ENCODE measurements at regions not wholly inside any gene's neighbourhood (a gene's known extent, or its start where the extent isn't known, plus 50 kb on each side); places are given as distances from the start of the nearest gene placed in this dataset.

DNA sequence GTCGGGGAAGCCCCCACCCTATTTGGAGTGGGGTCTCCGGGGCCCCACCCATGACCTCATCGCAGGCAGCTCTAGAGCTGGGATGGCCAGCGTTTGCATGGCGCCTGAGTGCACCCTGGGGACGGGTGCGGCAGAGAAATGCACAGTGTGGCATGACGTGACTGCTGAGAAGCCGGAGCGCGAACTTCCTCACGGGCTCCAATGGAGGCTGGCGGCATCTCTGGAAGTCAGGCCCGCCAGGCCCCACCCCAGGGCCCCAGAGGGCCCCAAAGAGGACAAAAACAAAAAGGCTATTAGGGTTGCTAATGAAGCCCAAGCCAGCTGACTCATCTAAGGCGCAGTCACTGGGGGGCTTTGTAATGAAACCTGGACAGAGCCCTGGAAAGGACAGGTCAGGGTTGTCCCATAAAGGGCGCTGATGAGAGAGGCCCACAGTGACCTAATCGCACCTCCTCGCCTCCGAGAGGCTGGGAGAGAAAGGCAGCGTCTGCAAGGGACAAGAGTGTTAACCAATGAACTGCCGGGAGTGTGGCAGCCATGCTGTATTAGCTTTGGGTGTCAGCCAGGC, 86.0 kb upstream of the C1QTNF7 start:
- H3K4me1 ChIP-seq (ENCODE audit: control insufficient read depth, low read length) = no peaks in the 10 kb centered on the region
- no peak overlapping the region for H3K4me2 ChIP-seq (ENCODE audit: low read length)
- H3F3A ChIP-seq (ENCODE audit: control insufficient read depth, insufficient read depth) = no peaks in the 10 kb centered on the region
- no peaks in the 10 kb centered on the region for H3K9me2 ChIP-seq (replicated peaks; ENCODE audit: control insufficient read depth, low read length)
- H3K79me2 ChIP-seq (ENCODE audit: control insufficient read depth, low read length) = no peaks in the 10 kb centered on the region
- H3K9me3 ChIP-seq (ENCODE audit: control insufficient read depth, insufficient read depth, low read length) = no peaks in the 10 kb centered on the region
- no peak overlapping the region for H3K27ac ChIP-seq (ENCODE audit: low read depth, low read length)
- no peaks in the 10 kb centered on the region for H3K36me3 ChIP-seq (ENCODE audit: control insufficient read depth, low read length)
- no peaks in the 10 kb centered on the region for H4K20me1 ChIP-seq (ENCODE audit: control insufficient read depth, insufficient read depth, low read depth, low read length)
- 0 out of 2 replicates have a peak, but pooled peaks cover 2% of the 10 kb centered on the region for H3K27me3 ChIP-seq (ENCODE audit: control insufficient read depth, low read length)
- H3K4me3 ChIP-seq (ENCODE audit: low read length) = no peak overlapping the region
- no peak for TF ChIP-seq EZH2phosphoT487 (IDR thresholded peaks at IDR 0.05; ENCODE audit: borderline replicate concordance, low read length)
- TF ChIP-seq, protein P1, sequence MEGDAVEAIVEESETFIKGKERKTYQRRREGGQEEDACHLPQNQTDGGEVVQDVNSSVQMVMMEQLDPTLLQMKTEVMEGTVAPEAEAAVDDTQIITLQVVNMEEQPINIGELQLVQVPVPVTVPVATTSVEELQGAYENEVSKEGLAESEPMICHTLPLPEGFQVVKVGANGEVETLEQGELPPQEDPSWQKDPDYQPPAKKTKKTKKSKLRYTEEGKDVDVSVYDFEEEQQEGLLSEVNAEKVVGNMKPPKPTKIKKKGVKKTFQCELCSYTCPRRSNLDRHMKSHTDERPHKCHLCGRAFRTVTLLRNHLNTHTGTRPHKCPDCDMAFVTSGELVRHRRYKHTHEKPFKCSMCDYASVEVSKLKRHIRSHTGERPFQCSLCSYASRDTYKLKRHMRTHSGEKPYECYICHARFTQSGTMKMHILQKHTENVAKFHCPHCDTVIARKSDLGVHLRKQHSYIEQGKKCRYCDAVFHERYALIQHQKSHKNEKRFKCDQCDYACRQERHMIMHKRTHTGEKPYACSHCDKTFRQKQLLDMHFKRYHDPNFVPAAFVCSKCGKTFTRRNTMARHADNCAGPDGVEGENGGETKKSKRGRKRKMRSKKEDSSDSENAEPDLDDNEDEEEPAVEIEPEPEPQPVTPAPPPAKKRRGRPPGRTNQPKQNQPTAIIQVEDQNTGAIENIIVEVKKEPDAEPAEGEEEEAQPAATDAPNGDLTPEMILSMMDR (IDR thresholded peaks at IDR 0.05; ENCODE audit: low read depth, low read length, poor library complexity, severe bottlenecking) = no peak

DNA sequence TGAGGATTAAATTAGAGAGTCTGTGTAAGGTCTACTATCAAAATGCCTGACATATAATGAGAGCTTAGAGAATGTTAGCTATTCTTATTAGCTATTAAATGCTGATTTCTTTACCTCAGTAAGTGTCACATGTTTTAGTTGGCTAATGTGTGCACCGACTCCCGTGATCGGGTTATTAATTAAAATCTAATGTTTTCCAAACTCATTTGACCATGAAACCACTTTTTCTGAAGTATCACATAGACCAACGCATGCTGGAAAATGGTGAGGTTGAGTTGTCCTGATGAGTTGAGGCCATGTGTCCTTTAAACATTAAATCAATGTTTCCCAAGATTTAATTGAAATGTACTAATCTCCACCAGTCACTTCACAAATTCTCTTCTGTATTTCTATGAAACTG, 84.8 kb upstream of the C1QTNF7 start:
- no peaks in the 10 kb centered on the region for H3F3A ChIP-seq (ENCODE audit: control insufficient read depth, insufficient read depth)
- no peaks in the 10 kb centered on the region for H3K79me2 ChIP-seq (ENCODE audit: control insufficient read depth, low read length)
- no peak overlapping the region for H3K4me3 ChIP-seq (ENCODE audit: low read length)
- no peak overlapping the region for H3K27ac ChIP-seq (ENCODE audit: low read depth, low read length)
- no peaks in the 10 kb centered on the region for H3K9me3 ChIP-seq (ENCODE audit: control insufficient read depth, insufficient read depth, low read length)
- TF ChIP-seq, protein P1 (IDR thresholded peaks at IDR 0.05; ENCODE audit: low read depth, low read length, poor library complexity, severe bottlenecking) = no peak
- no peak for TF ChIP-seq EZH2phosphoT487 (IDR thresholded peaks at IDR 0.05; ENCODE audit: borderline replicate concordance, low read length)
- H3K27me3 ChIP-seq (ENCODE audit: control insufficient read depth, low read length) = 0 out of 2 replicates have a peak, but pooled peaks cover 2% of the 10 kb centered on the region
- H3K4me1 ChIP-seq (ENCODE audit: control insufficient read depth, low read length) = no peaks in the 10 kb centered on the region
- no peaks in the 10 kb centered on the region for H3K36me3 ChIP-seq (ENCODE audit: control insufficient read depth, low read length)
- no peaks in the 10 kb centered on the region for H4K20me1 ChIP-seq (ENCODE audit: control insufficient read depth, insufficient read depth, low read depth, low read length)
- H3K4me2 ChIP-seq (ENCODE audit: low read length) = no peak overlapping the region
- no peaks in the 10 kb centered on the region for H3K9me2 ChIP-seq (replicated peaks; ENCODE audit: control insufficient read depth, low read length)

GRCh38 chr4:15343581-15343980, 84.3 kb upstream of the C1QTNF7 start:
- Histone ChIP-seq H3K4me1 (ENCODE audit: control insufficient read depth, low read length) (no peaks in the 10 kb centered on the region), H3K4me2 (ENCODE audit: low read length) (no peak overlapping the region), H3K27me3 (ENCODE audit: control insufficient read depth, low read length) (no peaks in the 10 kb centered on the region; the same call in 1 of the 2 replicates), H3F3A (ENCODE audit: control insufficient read depth, insufficient read depth) (no peaks in the 10 kb centered on the region), H3K79me2 (ENCODE audit: control insufficient read depth, low read length) (no peaks in the 10 kb centered on the region), H3K27ac (ENCODE audit: low read depth, low read length) (no peak overlapping the region), H3K9me2 (replicated peaks; ENCODE audit: control insufficient read depth, low read length) (no peaks in the 10 kb centered on the region), H3K4me3 (ENCODE audit: low read length) (no peak overlapping the region), H4K20me1 (ENCODE audit: control insufficient read depth, insufficient read depth, low read depth, low read length) (no peaks in the 10 kb centered on the region), H3K9me3 (ENCODE audit: control insufficient read depth, insufficient read depth, low read length) (no peaks in the 10 kb centered on the region), H3K36me3 (ENCODE audit: control insufficient read depth, low read length) (no peaks in the 10 kb centered on the region)
- TF ChIP-seq, protein P1 (IDR thresholded peaks at IDR 0.05; ENCODE audit: low read depth, low read length, poor library complexity, severe bottlenecking) = no peak

Measured in DOHH2 (cell line).